IMR-90 (cell line): ENCODE measurements at regions not wholly inside any gene's neighbourhood (a gene's known extent, or its start where the extent isn't known, plus 50 kb on each side); places are given as distances from the start of the nearest gene placed in this dataset.
"Not testable (repeated sequence)": the region's sequence is repeated elsewhere in the genome, so short reads cannot be mapped to it uniquely, and the experiment has no call there.

Source experiments
- ATAC-seq: fragments of 200-7000 bp; cut with Tn5 transposase; 2 replicates; pipeline ENCODE4 v1.9.1; 2020; ENCODE audit warnings: low read depth, mild to moderate bottlenecking, moderate library complexity
- BruUV-seq: library from RNA; stranded (reverse); fragments of 400-500 nt; replicated peaks from 2 replicates; lab custom pipeline; 2021; lab: Mats Ljungman, UMichigan
- CTCF ChIA-PET: fragments of 300-600 bp; formaldehyde crosslinking; extraction: SDS; loops from one replicate; lab custom pipeline; 2021; ENCODE audit warnings: antibody characterized with exemption; lab: Yijun Ruan, JAX
- POLR2A ChIA-PET: fragments of 300-600 bp; sonication (Branson Sonifier 250); formaldehyde crosslinking; loops from one replicate; lab custom pipeline; 2022; ENCODE audit warnings: antibody characterized with exemption; ENCODE audit not compliant: unreplicated experiment; lab: Charles Lee
- DNase-seq: peaks from one replicate; pipeline ENCODE4 v3.0.0; 2013
- H2AFZ ChIP-seq: replicated peaks from 2 replicates; pipeline ENCODE3; 2013; ENCODE audit warnings: low read length, mild to moderate bottlenecking; ENCODE audit not compliant: poor library complexity
- H2AK5ac ChIP-seq: 2 replicates; pipeline ENCODE4 v1.6.1; 2013; ENCODE audit warnings: low read depth, low read length, inconsistent platforms
- H2AK9ac ChIP-seq: replicated peaks from 2 replicates; pipeline ENCODE3; 2013; ENCODE audit warnings: mild to moderate bottlenecking, low read depth, low read length, moderate library complexity; ENCODE audit not compliant: poor library complexity
- H2BK120ac ChIP-seq: 2 replicates; pipeline ENCODE4 v1.6.1; 2013; ENCODE audit warnings: low read depth, low read length, inconsistent platforms
- H2BK15ac ChIP-seq: 3 replicates; pipeline ENCODE4 v1.6.1; 2013; ENCODE audit warnings: low read depth, low read length, inconsistent platforms
- H2BK20ac ChIP-seq: 2 replicates; pipeline ENCODE4 v1.6.1; 2013; ENCODE audit warnings: low read depth, mild to moderate bottlenecking, inconsistent platforms, low read length, moderate library complexity
- H2BK5ac ChIP-seq: 2 replicates; pipeline ENCODE4 v1.6.1; 2013; ENCODE audit warnings: mild to moderate bottlenecking, low read depth, low read length, inconsistent platforms; ENCODE audit not compliant: poor library complexity, severe bottlenecking
- H3K14ac ChIP-seq: replicated peaks from 2 replicates; pipeline ENCODE4 v1.6.1; 2013; ENCODE audit warnings: low read depth, low read length, inconsistent platforms
- H3K18ac ChIP-seq: 2 replicates; pipeline ENCODE4 v1.6.1; 2013; ENCODE audit warnings: low read depth, low read length, control low read depth
- H3K23ac ChIP-seq: 2 replicates; pipeline ENCODE4 v1.6.1; 2013; ENCODE audit warnings: low read depth, low read length, inconsistent platforms
- H3K27ac ChIP-seq: 2 replicates; pipeline ENCODE4 v1.5.1; 2013; ENCODE audit warnings: mild to moderate bottlenecking, control low read depth, low read length; ENCODE audit not compliant: insufficient read depth
- H3K27me3 ChIP-seq: 2 replicates; pipeline ENCODE4 v1.6.1; 2013; ENCODE audit warnings: low read length; ENCODE audit not compliant: control insufficient read depth, insufficient read depth
- H3K36me3 ChIP-seq: 2 replicates; pipeline ENCODE4 v1.6.1; 2013; ENCODE audit warnings: low read length, mixed read lengths; ENCODE audit not compliant: control insufficient read depth, insufficient read depth
- H3K4ac ChIP-seq: 2 replicates; pipeline ENCODE4 v1.6.1; 2013; ENCODE audit warnings: low read depth, low read length, inconsistent platforms
- H3K4me1 ChIP-seq: 2 replicates; pipeline ENCODE4 v1.6.1; 2013; ENCODE audit warnings: low read length, mixed read lengths; ENCODE audit not compliant: control insufficient read depth, insufficient read depth
- H3K4me2 ChIP-seq: 2 replicates; pipeline ENCODE4 v1.6.1; 2013; ENCODE audit warnings: low read depth, mild to moderate bottlenecking, control low read depth, low read length, moderate library complexity
- H3K4me3 ChIP-seq: 2 replicates; pipeline ENCODE4 v1.5.1; 2013; ENCODE audit warnings: low read depth, mild to moderate bottlenecking, control low read depth, low read length, moderate library complexity; ENCODE audit not compliant: insufficient read depth
- H3K56ac ChIP-seq: 2 replicates; pipeline ENCODE4 v1.6.1; 2013; ENCODE audit warnings: low read length, inconsistent platforms; ENCODE audit not compliant: insufficient read depth; ENCODE audit errors: extremely low read depth
- H3K79me1 ChIP-seq, 2 experiments: 2 replicates each; pipeline ENCODE4 v1.6.1; 2013; ENCODE audit warnings: low read length in 2 of 2, inconsistent platforms in 1 of 2, low read depth in 1 of 2
- H3K9ac ChIP-seq: 2 replicates; pipeline ENCODE4 v1.6.1; 2013; ENCODE audit warnings: low read depth, low read length, control low read depth
- H3K9me1 ChIP-seq: 2 replicates; pipeline ENCODE4 v1.6.1; 2013; ENCODE audit warnings: low read length, inconsistent platforms; ENCODE audit not compliant: insufficient read depth
- H3K9me3 ChIP-seq: 2 replicates; pipeline ENCODE4 v1.6.1; 2013; ENCODE audit warnings: low read length; ENCODE audit not compliant: control insufficient read depth, insufficient read depth
- H4K20me1 ChIP-seq: 2 replicates; pipeline ENCODE4 v1.6.1; 2013; ENCODE audit warnings: low read length, inconsistent platforms; ENCODE audit not compliant: insufficient read depth
- H4K5ac ChIP-seq: 2 replicates; pipeline ENCODE4 v1.6.1; 2013; ENCODE audit warnings: mild to moderate bottlenecking, low read depth, low read length, control low read depth
- H4K8ac ChIP-seq, 2 experiments: 2 replicates each; pipeline ENCODE4 v1.6.1; 2013; ENCODE audit warnings: low read depth in 2 of 2, low read length in 2 of 2, control low read depth in 1 of 2, inconsistent platforms in 1 of 2
- H4K91ac ChIP-seq: 2 replicates; pipeline ENCODE4 v1.6.1; 2013; ENCODE audit warnings: low read depth, low read length, inconsistent platforms; ENCODE audit not compliant: insufficient read depth
- WGBS, 2 experiments: methylation state at CpG; one replicate each; pipeline versions ENCODE4 v1.1.5 to v1.1.7; 2013; ENCODE audit warnings: missing lambda C conversion rate in 2 of 2; ENCODE audit not compliant: insufficient read length in 1 of 2; ENCODE audit errors: extremely low coverage in 2 of 2; 5-methylcytosine and 5-hydroxymethylcytosine counted together
- dilution Hi-C: fragments of 300-500 bp; cut with HindIII; formaldehyde crosslinking; loops from one replicate; pipeline ENCODE4 v1.14.3; 2018; ENCODE audit warnings: low sequenced_read_pairs; ENCODE audit not compliant: unreplicated experiment
- in situ Hi-C: fragments of 300-500 bp; cut with MboI; formaldehyde crosslinking; loops from 3 replicates; pipeline ENCODE4 v1.14.3; 2019; ENCODE audit warnings: low sequenced_read_pairs, inconsistent platforms, mixed read lengths
- intact Hi-C: fragments of 100-400 bp; cut with micrococcal nuclease; formaldehyde crosslinking; loops from 2 replicates; pipeline ENCODE4 v1.10.0; 2022

DNA sequence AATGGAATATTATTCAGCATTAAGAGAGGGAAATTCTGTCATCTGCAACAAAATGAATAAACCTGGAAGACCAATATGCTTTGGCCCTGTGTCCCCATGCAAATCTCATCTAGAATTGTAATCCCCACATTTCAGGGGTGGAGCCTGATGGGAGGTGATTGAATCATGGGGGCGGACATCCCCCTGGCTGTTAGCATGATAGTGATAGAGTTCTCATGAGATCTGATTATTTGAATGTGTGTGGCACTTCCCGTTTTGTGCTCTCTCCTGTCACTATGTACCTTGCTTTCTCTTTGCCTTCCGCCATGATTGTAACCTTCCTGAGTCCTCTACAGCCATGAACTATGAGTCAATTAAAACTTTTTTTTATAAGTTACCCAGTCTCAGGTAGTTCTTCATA is 83.7 kb upstream of the C1QTNF3 start:
- H3K36me3 ChIP-seq, H4K8ac ChIP-seq, H3K27ac ChIP-seq, H3K79me1 ChIP-seq, H2AFZ ChIP-seq, H2BK5ac ChIP-seq, CTCF ChIA-PET, in situ Hi-C loops, H3K9ac ChIP-seq, DNase-seq, ATAC-seq, H3K9me1 ChIP-seq, H4K91ac ChIP-seq, H2BK15ac ChIP-seq, H3K4me2 ChIP-seq, BruUV-seq, H3K9me3 ChIP-seq, H3K23ac ChIP-seq, H2BK120ac ChIP-seq, H3K4ac ChIP-seq, H2AK9ac ChIP-seq, H3K56ac ChIP-seq, dilution Hi-C loops, H3K18ac ChIP-seq, H4K5ac ChIP-seq, H2BK20ac ChIP-seq, intact Hi-C loops, H3K27me3 ChIP-seq, H4K20me1 ChIP-seq, H3K4me3 ChIP-seq, H2AK5ac ChIP-seq, H3K4me1 ChIP-seq, H3K14ac ChIP-seq, POLR2A ChIA-PET: not testable (repeated sequence)
- no CpG with 5 or more reads among the region's 3 CpGs for WGBS, 2 experiments

DNA sequence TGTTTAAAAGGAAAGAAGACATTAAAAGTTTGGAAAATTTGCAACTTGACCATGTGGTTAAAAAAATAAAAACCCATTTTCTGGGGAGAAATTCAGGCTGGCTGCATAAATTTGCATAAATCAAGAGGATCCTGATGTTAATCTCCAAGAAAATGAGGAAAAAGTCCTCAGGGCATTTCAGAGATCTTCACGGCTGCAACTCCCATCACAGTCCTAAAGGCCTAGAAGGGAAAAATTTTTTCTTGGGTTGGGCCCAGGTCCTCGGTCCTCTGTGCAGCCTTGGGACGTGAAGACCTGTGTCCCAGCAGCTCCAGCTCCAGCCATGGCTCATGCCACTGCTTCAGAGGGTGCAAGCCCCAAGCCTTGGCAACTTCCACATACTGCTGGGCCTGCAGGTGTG is 84.8 kb upstream of the C1QTNF3 start:
- CTCF ChIA-PET: not testable (repeated sequence)

More for the DNA sequence above, 84.8 kb upstream of the C1QTNF3 start:
- H3K56ac ChIP-seq, H4K20me1 ChIP-seq, H2BK20ac ChIP-seq, H2BK5ac ChIP-seq, H3K9ac ChIP-seq, H3K4me2 ChIP-seq, H3K23ac ChIP-seq, H2AK5ac ChIP-seq, H2AFZ ChIP-seq, in situ Hi-C loops, H3K27me3 ChIP-seq, H2BK120ac ChIP-seq, H3K27ac ChIP-seq, H3K9me3 ChIP-seq, POLR2A ChIA-PET, DNase-seq, ATAC-seq, H3K4ac ChIP-seq, H2AK9ac ChIP-seq, H2BK15ac ChIP-seq, H3K9me1 ChIP-seq, H3K36me3 ChIP-seq, H4K91ac ChIP-seq, H4K8ac ChIP-seq, H3K4me3 ChIP-seq, H3K14ac ChIP-seq, dilution Hi-C loops, H4K5ac ChIP-seq, BruUV-seq, H3K79me1 ChIP-seq, intact Hi-C loops, H3K4me1 ChIP-seq, H3K18ac ChIP-seq: not testable (repeated sequence)
- no CpG with 5 or more reads among the region's 3 CpGs for WGBS, 2 experiments
